Astrocyte of the cerebellum (primary cell): ENCODE measurements at regions not wholly inside any gene's neighbourhood (a gene's known extent, or its start where the extent isn't known, plus 50 kb on each side); places are given as distances from the start of the nearest gene placed in this dataset.
"Not testable (repeated sequence)": the region's sequence is repeated elsewhere in the genome, so short reads cannot be mapped to it uniquely, and the experiment has no call there.

Experiments used
- DNase-seq: peaks from one replicate; pipeline ENCODE4 v3.0.0-alpha.2; 2011; ENCODE audit warnings: low read depth
- H3K4me3 ChIP-seq: 2 replicates; pipeline ENCODE4 v1.5.1; 2011; ENCODE audit warnings: mild to moderate bottlenecking, low read depth, low read length, moderate library complexity
- in situ Hi-C: cut with HindIII; loops from 2 replicates; pipeline ENCODE4 v1.10.0; 2017; ENCODE audit warnings: low sequenced_read_pairs
- TF ChIP-seq, protein P1 (sequence below): IDR thresholded peaks from 2 replicates; pipeline ENCODE4 v1.5.1; 2012; ENCODE audit warnings: low read length, low read depth, moderate library complexity, mild to moderate bottlenecking; ENCODE audit errors: missing control alignments

DNA sequence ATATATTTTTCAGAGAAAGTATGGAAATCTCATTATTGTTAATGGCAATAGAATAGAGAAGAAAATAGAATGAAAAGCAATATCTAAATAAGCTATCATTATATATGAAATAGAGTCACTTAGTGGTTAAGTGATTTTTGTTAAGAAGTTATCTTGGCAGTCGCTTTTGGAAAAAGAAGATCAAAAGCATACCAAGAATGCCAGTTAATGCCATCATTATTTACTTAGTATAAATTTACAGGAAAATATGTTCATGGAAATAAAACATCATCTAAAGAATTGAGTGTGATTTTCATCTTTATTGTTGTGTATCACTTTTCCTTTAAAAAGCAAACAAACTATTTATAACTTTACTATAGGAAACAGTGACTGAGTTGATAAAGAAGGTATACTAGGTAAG is 85.3 kb upstream of the GPR101 start:
- TF ChIP-seq, protein P1, sequence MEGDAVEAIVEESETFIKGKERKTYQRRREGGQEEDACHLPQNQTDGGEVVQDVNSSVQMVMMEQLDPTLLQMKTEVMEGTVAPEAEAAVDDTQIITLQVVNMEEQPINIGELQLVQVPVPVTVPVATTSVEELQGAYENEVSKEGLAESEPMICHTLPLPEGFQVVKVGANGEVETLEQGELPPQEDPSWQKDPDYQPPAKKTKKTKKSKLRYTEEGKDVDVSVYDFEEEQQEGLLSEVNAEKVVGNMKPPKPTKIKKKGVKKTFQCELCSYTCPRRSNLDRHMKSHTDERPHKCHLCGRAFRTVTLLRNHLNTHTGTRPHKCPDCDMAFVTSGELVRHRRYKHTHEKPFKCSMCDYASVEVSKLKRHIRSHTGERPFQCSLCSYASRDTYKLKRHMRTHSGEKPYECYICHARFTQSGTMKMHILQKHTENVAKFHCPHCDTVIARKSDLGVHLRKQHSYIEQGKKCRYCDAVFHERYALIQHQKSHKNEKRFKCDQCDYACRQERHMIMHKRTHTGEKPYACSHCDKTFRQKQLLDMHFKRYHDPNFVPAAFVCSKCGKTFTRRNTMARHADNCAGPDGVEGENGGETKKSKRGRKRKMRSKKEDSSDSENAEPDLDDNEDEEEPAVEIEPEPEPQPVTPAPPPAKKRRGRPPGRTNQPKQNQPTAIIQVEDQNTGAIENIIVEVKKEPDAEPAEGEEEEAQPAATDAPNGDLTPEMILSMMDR = no peak
- DNase-seq = no peak
- no peak overlapping the region for H3K4me3 ChIP-seq
- in situ Hi-C loops = no loop called here

DNA sequence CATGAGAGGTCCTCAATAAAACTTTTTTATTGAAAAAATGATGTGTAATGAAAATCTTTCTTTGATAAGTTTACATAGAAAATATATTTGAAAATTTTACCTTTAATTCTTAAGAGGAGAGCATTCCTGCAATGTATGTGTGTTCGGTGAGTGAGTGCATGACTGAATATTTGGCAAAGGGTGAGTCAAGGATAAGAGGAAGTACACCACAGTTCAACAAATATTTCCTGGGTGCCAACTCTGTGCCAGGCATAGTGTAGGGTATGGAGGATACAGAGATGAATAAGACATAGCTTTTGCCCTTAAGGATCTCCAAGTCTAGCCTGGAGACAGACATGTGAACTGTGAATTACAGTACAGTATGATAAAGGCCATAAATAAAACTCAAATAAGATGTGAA is 84.7 kb upstream of the GPR101 start:
- no peak overlapping the region for H3K4me3 ChIP-seq
- no peak for DNase-seq
- in situ Hi-C loops = no loop called here
- TF ChIP-seq, protein P1 = no peak

DNA sequence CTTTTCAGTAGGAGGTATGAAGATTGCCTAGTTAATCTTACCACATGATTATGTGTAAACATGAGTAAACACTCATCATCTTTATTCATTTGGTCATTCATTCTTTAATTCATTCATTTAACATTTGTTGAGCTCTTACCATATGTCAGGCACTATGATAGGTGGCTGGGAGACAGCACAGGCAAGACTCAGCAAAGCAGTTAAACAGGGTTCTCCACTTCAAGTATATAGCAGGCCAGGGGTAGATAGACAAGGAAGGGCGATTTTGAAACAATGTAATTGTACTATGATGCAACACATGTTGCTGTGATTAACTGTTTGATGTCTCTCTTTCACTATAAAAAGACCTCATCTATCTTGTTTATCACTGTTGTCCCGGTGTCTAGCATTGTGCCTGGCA is 84.3 kb upstream of the GPR101 start:
- H3K4me3 ChIP-seq = no peak overlapping the region
- no peak for DNase-seq
- in situ Hi-C loops = no loop called here
- TF ChIP-seq, protein P1 = no peak

DNA sequence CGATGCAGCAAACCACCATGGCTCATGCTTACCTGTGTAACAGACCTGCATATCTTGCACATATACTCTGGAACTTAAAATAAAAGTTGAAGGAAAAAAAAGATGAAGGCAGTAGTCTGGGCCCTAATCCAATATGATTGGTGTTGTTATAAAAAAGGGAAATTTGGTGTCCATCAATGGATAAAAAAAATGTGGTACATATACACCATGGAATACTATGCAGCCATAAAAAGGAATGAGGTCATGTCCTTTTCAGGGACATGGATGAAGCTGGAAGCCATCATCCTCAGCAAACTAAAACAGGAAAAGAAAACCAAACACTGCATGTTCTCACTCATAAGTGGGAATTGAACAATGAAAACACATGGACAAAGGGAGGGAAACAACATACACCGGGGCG is 74.1 kb upstream of the GPR101 start:
- DNase-seq, in situ Hi-C loops, H3K4me3 ChIP-seq: not testable (repeated sequence)

DNA sequence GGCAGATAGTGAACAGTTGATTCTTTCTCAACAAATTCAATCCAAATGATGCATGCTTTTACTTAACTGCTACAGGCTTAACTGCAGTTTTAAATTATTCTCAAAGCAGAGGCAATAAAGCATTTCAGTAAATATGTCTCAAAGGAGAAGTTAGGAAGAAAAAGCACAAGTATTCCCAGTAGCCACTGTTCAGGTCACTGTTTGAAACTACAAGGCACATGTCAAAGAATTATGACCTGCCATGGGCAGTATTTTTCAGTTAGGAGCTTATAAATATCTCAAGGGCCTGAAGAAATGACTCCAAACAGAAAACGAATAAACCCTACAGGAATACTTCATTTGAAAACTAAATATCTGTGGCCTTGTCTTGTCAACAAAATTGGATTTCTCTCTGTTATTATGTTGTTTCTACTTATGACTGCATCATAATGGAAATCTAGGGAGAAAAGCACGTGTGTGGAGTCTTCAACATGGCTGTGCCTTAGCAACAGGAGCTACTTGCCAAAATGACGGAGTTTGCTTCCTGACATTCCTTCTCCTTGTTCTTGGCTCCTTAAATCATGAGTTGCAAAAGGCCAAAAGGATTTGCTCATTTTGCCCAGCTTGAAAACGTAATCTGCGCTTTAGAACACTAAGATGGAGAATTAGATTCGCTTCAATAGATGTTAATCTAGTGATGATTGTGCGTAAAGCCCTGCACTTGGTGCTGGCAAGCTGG is 67.6 kb upstream of the GPR101 start:
- in situ Hi-C loops = no loop called here
- TF ChIP-seq, protein P1 = no peak
- DNase-seq = no peak
- H3K4me3 ChIP-seq = no peak overlapping the region
